GM21526 (cell line): ENCODE measurements at regions not wholly inside any gene's neighbourhood (a gene's known extent, or its start where the extent isn't known, plus 50 kb on each side); places are given as distances from the start of the nearest gene placed in this dataset.

ENCODE experiments used
- ATAC-seq: cut with Tn5 transposase; IDR thresholded peaks from one replicate; pipeline ENCODE4 v1.9.1; 2021; ENCODE audit warnings: moderate library complexity; ENCODE audit not compliant: unreplicated experiment, low FRiP score

DNA sequence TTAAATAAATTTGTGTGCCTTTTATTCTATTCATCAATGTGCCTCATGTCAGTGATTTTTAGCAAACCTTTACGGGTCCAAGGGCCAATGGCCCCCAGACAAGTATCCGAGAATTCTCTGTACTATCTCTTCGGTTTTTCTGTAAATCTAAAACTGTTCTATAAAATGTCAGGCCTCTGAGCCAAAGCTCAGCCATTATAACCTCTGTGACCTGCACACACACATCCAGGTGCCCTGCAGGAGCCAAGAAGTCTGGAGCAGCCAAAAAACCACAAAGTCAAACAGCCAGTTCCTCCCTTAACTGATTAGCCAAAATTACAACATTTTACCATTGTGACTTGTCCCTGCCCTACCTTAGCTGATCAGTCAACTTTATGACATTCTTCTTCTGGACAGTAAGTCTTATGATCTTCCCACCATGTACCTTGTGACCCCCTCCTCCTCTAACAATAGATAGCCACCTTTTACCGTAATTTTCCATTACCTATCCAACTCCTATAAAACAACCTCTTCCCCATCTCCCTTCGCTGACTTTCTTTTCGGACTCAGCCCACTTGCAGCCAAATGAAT is 363.8 kb downstream of the SEMA3D start:
- ATAC-seq, result no peak

DNA sequence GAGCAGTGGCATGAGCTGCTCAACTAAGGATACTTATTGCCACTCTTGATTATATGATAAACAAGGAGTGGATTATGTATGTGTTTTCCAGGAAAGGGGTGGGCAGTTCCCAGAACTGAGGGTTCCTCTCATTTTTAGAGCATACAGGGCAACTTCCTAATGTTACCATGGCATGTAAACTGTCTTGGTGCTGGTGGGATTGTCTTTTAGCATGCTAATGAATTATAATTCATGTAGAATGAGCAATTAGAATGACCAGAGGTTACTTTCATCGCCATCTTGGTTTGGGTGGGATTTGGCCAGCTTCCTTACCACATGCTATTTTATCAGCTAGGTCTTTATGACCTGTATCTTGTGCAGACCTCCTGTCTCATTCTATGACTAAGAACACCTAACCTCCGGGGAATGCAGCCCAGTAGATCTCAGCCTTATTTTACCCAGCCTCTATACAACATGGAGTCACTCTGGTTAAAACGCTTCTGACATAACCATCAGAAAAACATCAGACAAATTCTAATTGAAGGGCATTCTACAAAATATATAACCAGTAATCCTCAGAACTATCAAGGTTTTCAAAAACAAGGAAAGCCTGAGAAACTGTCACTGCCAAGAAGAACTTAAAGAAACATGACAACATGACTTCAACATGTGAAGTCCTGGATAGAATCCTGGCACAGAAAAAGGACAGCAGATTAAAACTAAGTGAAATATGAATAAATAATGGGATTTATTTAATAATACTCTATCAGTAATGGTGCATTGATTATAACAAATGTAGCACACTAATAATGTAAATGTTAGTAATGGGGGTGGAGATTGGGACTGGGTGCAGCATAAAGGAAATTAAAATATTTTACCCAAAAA is 365.0 kb downstream of the SEMA3D start:
- no peak for ATAC-seq

- no peak for ATAC-seq
Measured at GRCh38 chr7:84820481-84820880, 366.4 kb downstream of the SEMA3D start.

GRCh38 chr7:84817016-84817415 is 369.8 kb downstream of the SEMA3D start:
- ATAC-seq, result no peak

DNA sequence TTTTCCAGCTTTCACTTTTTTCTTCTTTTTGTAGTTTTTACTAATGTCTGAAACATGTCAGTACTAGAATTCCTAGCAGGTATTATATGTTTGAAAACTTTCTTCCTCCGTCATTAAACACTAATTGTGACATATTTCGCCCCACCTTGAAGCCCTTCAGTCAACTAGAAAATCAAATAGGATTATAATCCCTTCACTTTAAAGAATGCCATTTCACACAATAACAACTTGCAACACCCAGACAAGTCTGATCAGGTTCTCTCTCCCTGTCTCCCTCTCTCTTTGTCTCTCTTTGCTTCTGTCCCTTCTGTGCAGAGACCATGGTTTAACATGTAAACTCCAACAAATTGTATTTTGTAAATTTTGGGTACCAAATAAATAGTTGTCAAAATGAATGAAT is 373.5 kb downstream of the SEMA3D start:
- no peak for ATAC-seq

DNA sequence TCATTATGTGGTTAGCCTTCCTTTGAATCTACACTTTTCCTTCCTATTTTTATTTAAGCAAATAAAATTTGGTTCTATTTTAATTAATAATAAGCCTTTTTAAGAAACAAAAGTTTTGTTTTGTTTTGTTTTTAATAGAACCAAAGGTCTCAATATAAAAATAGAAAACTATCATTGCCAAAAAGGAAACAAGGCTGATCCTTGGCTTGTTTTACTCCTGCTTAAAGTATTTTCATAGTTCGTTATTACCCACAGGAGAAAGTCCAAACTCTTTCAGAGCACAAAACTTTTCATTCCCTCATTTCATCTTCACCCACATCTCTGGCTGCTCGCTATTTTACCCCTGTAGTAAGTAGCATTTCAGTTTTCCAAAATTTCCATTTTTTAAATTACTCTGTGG is 374.8 kb downstream of the SEMA3D start:
- no peak for ATAC-seq

- ATAC-seq, result no peak
Measured at GRCh38 chr7:84811362-84811761, 375.5 kb downstream of the SEMA3D start.

DNA sequence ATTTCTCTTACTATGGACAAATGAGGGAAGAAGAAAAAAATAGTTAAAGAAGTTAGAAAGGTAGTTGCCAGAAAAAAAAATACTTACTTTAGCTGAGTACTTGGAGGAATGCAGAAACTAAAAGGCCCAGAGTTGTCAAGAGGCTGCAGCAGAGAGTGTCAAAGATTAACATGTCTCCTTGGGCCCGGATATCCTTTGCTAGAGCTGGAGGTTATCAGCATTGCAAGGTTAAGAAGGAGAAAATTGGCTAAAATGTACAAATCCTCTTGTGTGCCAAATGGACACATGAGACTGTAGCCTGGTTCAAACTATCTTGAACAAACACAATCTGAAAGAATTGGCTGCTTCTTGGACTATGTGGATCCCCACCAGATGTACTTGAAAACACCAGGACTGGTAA is 377.0 kb downstream of the SEMA3D start:
- ATAC-seq, result no peak

DNA sequence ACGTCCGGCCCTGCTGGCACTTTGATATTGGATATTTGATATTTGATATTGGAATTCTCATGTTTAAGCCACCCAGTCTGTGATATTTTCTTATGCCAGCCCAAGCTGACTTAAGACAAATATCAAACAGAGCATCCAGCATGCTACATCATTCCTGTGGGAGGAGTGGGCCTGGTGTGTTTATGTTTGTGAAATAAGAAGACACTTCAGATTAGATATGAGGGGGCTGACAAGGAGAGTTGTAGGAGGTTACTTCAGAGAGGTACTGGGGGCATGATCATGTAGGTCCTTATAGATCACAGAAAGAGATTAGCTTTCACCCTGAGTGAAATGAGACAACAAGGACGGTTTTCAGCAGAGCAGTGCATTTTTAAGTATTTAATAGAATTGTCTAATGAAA is 382.9 kb downstream of the SEMA3D start:
- ATAC-seq, result no peak

DNA sequence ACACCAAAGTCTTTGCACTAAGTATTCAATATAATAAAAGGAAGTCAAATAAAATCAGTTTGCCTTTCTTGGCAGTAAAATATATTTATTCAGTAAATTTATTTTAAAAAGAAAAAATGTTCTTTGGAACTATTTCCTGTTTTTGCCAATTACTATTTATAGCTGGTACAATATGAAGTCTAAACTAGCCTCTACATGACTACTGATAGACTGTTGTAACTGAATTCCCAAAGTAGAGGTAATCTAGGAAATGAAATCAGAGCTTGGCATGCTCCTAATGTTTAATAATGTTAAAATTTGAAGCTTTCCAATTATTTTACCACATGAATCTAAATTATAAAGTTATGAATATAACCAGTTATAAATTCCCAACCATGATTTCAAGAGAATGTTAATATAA is 385.5 kb downstream of the SEMA3D start:
- ATAC-seq, result no peak

- ATAC-seq, result no peak
Measured at GRCh38 chr7:84800846-84801245, 386.0 kb downstream of the SEMA3D start.

GRCh38 chr7:84799106-84799505 is 387.8 kb downstream of the SEMA3D start:
- ATAC-seq, result no peak

GRCh38 chr7:84792231-84792893 is 394.5 kb downstream of the SEMA3D start:
- ATAC-seq, result no peak

- ATAC-seq, result no peak
Measured at GRCh38 chr7:84790882-84791281, 396.0 kb downstream of the SEMA3D start.

DNA sequence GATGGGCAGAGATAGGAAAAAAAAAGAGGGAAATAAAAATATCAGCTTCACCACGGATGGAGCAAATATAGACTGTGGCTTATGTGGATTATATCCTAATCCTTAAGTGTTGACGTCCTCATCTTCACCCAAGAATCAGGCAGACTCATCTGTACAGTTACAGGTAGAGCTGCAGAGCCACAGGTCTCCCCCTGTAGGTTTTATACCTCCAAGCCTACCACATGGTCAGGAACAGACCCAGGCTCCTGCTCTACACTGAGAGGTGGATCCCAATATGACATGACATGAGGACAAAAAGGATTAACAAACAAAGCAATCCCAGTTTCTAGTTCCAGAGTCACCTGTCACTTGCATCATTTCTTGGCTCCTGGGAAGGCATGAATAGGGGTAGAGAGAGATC is 400.8 kb downstream of the SEMA3D start:
- ATAC-seq, result no peak

- ATAC-seq, result no peak
Measured at GRCh38 chr7:84784450-84784849, 402.4 kb downstream of the SEMA3D start.

- ATAC-seq, result no peak
Measured at GRCh38 chr7:84783141-84783778, 403.6 kb downstream of the SEMA3D start.

DNA sequence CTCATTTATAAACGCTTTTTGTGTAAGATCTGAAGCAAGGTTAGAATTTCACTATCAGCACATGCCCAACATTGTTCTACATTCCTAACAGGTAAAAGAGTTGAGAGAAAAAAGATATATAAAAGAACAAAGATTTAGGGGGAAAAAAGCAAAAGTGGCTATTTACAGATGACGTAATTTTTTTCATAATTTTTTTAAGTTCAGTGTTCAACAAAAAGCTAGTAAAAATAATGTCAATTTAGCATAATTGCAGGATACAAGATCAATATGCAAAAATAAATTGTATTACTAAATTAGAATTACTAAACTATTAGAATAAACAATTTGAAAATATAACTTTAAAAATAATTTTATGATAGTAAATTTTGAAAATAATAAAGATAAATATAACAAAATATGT is 405.0 kb downstream of the SEMA3D start:
- ATAC-seq, result no peak

GRCh38 chr7:84780158-84781124 is 406.4 kb downstream of the SEMA3D start:
- ATAC-seq, result no peak

- ATAC-seq, result no peak
Measured at GRCh38 chr7:84757761-84758160, 429.1 kb downstream of the SEMA3D start.
